GM12891 (cell line): ENCODE measurements at regions not wholly inside any gene's neighbourhood (a gene's known extent, or its start where the extent isn't known, plus 50 kb on each side); places are given as distances from the start of the nearest gene placed in this dataset.

Experiments used
- PAX5 ChIP-seq: IDR thresholded peaks from 2 replicates; pipeline ENCODE4 v1.6.1; 2011; ENCODE audit warnings: low read length, moderate library complexity, mild to moderate bottlenecking; ENCODE audit not compliant: insufficient read depth, severe bottlenecking
- POLR2A ChIP-seq: IDR thresholded peaks from 2 replicates; pipeline ENCODE4 v1.6.1; 2011; ENCODE audit warnings: low read depth, low read length, control low read depth
- POLR2AphosphoS5 ChIP-seq: IDR thresholded peaks from 2 replicates; pipeline ENCODE4 v1.6.1; 2011; ENCODE audit warnings: low read depth, low read length, control low read depth
- POU2F2 ChIP-seq: IDR thresholded peaks from 2 replicates; pipeline ENCODE4 v1.6.1; 2011; ENCODE audit warnings: low read depth, mild to moderate bottlenecking, control low read depth, low read length, moderate library complexity
- SPI1 ChIP-seq: IDR thresholded peaks from 2 replicates; pipeline ENCODE4 v1.6.1; 2011; ENCODE audit warnings: low read depth, low read length, control low read depth
- TAF1 ChIP-seq: IDR thresholded peaks from 2 replicates; pipeline ENCODE4 v1.6.1; 2011; ENCODE audit warnings: low read depth, low read length, control low read depth

GRCh38 chr6:23413327-23414050 lies 712.5 kb upstream of the NRSN1 start:
- TF ChIP-seq POLR2A (no peak), PAX5 (no peak), TAF1 (no peak), POLR2AphosphoS5 (no peak), POU2F2 (no peak), SPI1 (no peak)
